ENCODE measurements at regions not wholly inside any gene's neighbourhood (a gene's known extent, or its start where the extent isn't known, plus 50 kb on each side); places are given as distances from the start of the nearest gene placed in this dataset.
"Not testable (repeated sequence)": the region's sequence is repeated elsewhere in the genome, so short reads cannot be mapped to it uniquely, and the experiment has no call there.

DNA sequence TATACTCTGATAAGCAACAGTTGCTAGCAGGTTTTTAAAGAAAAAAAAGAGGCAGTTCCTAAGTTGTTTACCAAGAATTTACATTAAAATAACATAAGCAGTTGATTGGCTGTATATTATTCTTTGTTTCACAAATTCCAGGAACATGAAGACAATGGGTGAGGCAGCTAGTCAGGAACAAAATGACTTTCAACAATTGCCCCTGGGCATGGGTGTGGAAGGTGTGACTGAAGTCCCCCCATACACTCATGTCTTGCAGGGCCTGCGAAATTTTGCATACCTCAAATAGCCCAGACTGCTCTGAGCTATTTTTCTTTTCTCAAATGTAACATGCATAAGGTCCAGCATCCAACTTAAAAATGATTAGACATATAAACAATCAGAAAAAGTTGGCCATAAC, 267.2 kb upstream of the DIO3 start:
- peaks cover 24% of the 10 kb centered on the region; the same call in 1 of the 2 replicates for H3K9me3 ChIP-seq (ENCODE audit: low read length)
- no peaks in the 10 kb centered on the region for H3K79me2 ChIP-seq (ENCODE audit: insufficient read depth, low read depth, low read length)
- no peaks in the 10 kb centered on the region for H3K36me3 ChIP-seq (ENCODE audit: insufficient read depth, low read length)
- no peak overlapping the region for H3K27ac ChIP-seq (ENCODE audit: low read depth, low read length, poor library complexity, severe bottlenecking)
- H3K4me2 ChIP-seq (ENCODE audit: low read length): no peak overlapping the region
- H3K4me1 ChIP-seq (ENCODE audit: insufficient read depth, low read length, poor library complexity, severe bottlenecking): no peaks in the 10 kb centered on the region
- no peaks in the 10 kb centered on the region for H3K9me2 ChIP-seq (ENCODE audit: insufficient read depth, low read length)
- no peak overlapping the region for H2AFZ ChIP-seq (ENCODE audit: low read length)
- BruUV-seq (replicated peaks): no TSS peak
- TF ChIP-seq, protein P1, sequence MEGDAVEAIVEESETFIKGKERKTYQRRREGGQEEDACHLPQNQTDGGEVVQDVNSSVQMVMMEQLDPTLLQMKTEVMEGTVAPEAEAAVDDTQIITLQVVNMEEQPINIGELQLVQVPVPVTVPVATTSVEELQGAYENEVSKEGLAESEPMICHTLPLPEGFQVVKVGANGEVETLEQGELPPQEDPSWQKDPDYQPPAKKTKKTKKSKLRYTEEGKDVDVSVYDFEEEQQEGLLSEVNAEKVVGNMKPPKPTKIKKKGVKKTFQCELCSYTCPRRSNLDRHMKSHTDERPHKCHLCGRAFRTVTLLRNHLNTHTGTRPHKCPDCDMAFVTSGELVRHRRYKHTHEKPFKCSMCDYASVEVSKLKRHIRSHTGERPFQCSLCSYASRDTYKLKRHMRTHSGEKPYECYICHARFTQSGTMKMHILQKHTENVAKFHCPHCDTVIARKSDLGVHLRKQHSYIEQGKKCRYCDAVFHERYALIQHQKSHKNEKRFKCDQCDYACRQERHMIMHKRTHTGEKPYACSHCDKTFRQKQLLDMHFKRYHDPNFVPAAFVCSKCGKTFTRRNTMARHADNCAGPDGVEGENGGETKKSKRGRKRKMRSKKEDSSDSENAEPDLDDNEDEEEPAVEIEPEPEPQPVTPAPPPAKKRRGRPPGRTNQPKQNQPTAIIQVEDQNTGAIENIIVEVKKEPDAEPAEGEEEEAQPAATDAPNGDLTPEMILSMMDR (conservative IDR thresholded peaks at IDR 0.05; ENCODE audit: low read length): no peak
- no peak for TF ChIP-seq EZH2phosphoT487 (IDR thresholded peaks at IDR 0.05; ENCODE audit: borderline replicate concordance, low read depth, low read length)
- ChIA-PET CTCF (ENCODE audit: unreplicated experiment) (no interaction called here), POLR2A (interaction anchor here (0.8 kb wide), 2 partner anchors 22 to 41 kb away, joined by 3 read pairs; no protein-coding TSS in a partner anchor)
- intact Hi-C loops (cut with micrococcal nuclease; ENCODE audit: unreplicated experiment): no loop called here
- no peak for DNase-seq (ENCODE audit: low spot score)
- H4K20me1 ChIP-seq (ENCODE audit: insufficient read depth, low read length): no peaks in the 10 kb centered on the region
- H3K4me3 ChIP-seq (ENCODE audit: low read depth, low read length, poor library complexity, severe bottlenecking): no peak overlapping the region

DNA sequence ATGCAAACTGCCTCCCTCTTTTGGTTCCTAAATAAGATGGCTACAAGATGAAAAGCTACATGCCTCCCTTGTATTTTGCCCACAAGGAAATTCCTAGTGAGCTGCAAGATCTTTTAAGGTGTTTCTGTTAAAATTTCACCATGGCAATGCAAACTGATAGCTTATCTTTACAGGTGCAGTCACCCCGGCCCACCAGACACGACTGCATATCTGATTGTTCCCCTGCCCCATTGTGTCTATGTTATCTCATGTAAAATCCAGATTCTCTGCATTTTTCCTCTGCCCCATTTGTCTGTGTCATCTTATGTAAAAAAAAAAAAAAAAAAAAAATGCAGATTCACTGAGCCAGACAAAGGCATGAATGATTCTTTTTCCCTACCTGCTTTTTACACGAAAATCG, 261.5 kb upstream of the DIO3 start:
- intact Hi-C loops (cut with micrococcal nuclease; ENCODE audit: unreplicated experiment); H3K4me3 ChIP-seq (ENCODE audit: low read depth, low read length, poor library complexity, severe bottlenecking); H2AFZ ChIP-seq (ENCODE audit: low read length); H3K79me2 ChIP-seq (ENCODE audit: insufficient read depth, low read depth, low read length); H3K4me2 ChIP-seq (ENCODE audit: low read length); H3K36me3 ChIP-seq (ENCODE audit: insufficient read depth, low read length); H4K20me1 ChIP-seq (ENCODE audit: insufficient read depth, low read length); CTCF ChIA-PET (ENCODE audit: unreplicated experiment); H3K4me1 ChIP-seq (ENCODE audit: insufficient read depth, low read length, poor library complexity, severe bottlenecking); H3K9me2 ChIP-seq (ENCODE audit: insufficient read depth, low read length); H3K27ac ChIP-seq (ENCODE audit: low read depth, low read length, poor library complexity, severe bottlenecking); BruUV-seq (replicated peaks); DNase-seq (ENCODE audit: low spot score): not testable (repeated sequence)
- POLR2A ChIA-PET: interaction anchor here (0.6 to 1.2 kb wide), 2 partner anchors 102 to 137 kb away, joined by 3 to 6 read pairs; no protein-coding TSS in a partner anchor
- peaks cover 24% of the 10 kb centered on the region; the same call in 1 of the 2 replicates for H3K9me3 ChIP-seq (ENCODE audit: low read length)

DNA sequence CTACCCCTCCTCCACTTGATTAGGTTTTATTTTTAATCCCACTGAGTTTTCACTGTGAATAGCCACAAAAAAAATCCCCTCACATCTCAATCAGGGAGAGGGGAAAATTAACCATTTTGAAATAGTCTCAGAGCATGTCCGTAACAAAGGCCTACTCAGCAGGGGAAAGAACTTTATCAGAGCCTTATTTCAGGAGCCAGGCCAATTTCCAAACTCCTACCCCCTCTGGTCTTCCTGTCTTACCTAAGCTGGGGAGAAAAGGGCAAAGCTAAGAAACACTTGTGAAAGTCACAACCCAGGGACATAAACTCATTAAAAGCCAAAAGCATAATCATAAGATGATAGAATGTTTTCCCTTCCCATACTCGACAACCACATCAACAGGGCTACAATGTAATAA, 260.3 kb upstream of the DIO3 start:
- BruUV-seq (replicated peaks): no TSS peak
- H3K79me2 ChIP-seq (ENCODE audit: insufficient read depth, low read depth, low read length): no peaks in the 10 kb centered on the region
- POLR2A ChIA-PET: interaction anchor here (1.2 kb wide), 1 partner anchor 136 kb away, joined by 6 read pairs; no protein-coding TSS in a partner anchor
- no peaks in the 10 kb centered on the region for H3K36me3 ChIP-seq (ENCODE audit: insufficient read depth, low read length)
- no peak overlapping the region for H3K4me2 ChIP-seq (ENCODE audit: low read length)
- CTCF ChIA-PET (ENCODE audit: unreplicated experiment): no interaction called here
- H3K27ac ChIP-seq (ENCODE audit: low read depth, low read length, poor library complexity, severe bottlenecking): no peak overlapping the region
- intact Hi-C loops (cut with micrococcal nuclease; ENCODE audit: unreplicated experiment): no loop called here
- no peaks in the 10 kb centered on the region for H3K9me2 ChIP-seq (ENCODE audit: insufficient read depth, low read length)
- no peak for DNase-seq (ENCODE audit: low spot score)
- H3K9me3 ChIP-seq (ENCODE audit: low read length): peaks cover 19% of the 10 kb centered on the region; the same call in 1 of the 2 replicates
- H3K4me1 ChIP-seq (ENCODE audit: insufficient read depth, low read length, poor library complexity, severe bottlenecking): no peaks in the 10 kb centered on the region
- no peaks in the 10 kb centered on the region for H4K20me1 ChIP-seq (ENCODE audit: insufficient read depth, low read length)
- H3K4me3 ChIP-seq (ENCODE audit: low read depth, low read length, poor library complexity, severe bottlenecking): no peak overlapping the region
- TF ChIP-seq, protein P1 (conservative IDR thresholded peaks at IDR 0.05; ENCODE audit: low read length): no peak
- TF ChIP-seq EZH2phosphoT487 (IDR thresholded peaks at IDR 0.05; ENCODE audit: borderline replicate concordance, low read depth, low read length): no peak
- H2AFZ ChIP-seq (ENCODE audit: low read length): no peak overlapping the region

DNA sequence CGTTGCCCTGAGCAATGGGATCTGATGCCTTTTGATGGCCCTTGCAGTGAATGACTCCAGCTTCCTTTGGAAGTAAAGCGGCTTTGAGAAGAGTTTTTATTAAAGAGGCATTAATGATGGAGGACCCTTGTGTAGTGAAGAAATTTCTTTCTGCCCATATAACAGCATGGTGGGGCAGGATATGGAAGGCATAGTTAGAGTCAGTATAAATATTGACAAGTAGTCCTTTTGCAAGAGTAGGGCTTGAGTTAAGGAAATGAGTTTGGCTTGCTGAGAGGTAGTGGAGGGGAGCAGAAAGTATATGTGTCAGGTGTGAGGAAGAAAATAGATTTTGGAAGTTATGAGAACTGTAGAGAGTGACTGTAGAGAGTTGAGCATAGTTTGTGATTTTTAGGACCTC, 254.1 kb upstream of the DIO3 start:
- H4K20me1 ChIP-seq (ENCODE audit: insufficient read depth, low read length); H3K9me3 ChIP-seq (ENCODE audit: low read length); H2AFZ ChIP-seq (ENCODE audit: low read length); H3K4me2 ChIP-seq (ENCODE audit: low read length); H3K4me1 ChIP-seq (ENCODE audit: insufficient read depth, low read length, poor library complexity, severe bottlenecking); H3K36me3 ChIP-seq (ENCODE audit: insufficient read depth, low read length); H3K27ac ChIP-seq (ENCODE audit: low read depth, low read length, poor library complexity, severe bottlenecking); H3K79me2 ChIP-seq (ENCODE audit: insufficient read depth, low read depth, low read length); POLR2A ChIA-PET; H3K4me3 ChIP-seq (ENCODE audit: low read depth, low read length, poor library complexity, severe bottlenecking); DNase-seq (ENCODE audit: low spot score); BruUV-seq (replicated peaks); intact Hi-C loops (cut with micrococcal nuclease; ENCODE audit: unreplicated experiment); CTCF ChIA-PET (ENCODE audit: unreplicated experiment); H3K9me2 ChIP-seq (ENCODE audit: insufficient read depth, low read length): not testable (repeated sequence)

DNA sequence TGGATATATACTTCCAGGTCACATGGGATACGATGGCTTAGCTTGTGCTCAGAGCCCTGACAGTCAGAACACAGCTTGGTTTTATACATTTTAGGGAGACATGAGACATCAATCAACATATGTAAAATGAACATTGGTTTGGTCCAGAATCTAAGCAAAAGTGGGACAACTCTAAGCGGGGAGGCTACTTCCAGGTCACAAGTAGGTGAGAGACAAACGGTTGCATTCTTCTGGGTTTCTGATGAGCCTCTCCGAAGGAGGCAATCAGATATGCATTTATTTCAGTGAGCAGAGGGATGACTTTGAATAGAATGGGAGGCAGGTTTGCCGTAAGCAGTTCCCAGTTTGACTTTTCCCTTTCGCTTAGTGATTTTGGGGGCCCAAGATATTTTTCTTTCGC, 250.1 kb upstream of the DIO3 start:
- H3K4me2 ChIP-seq (ENCODE audit: low read length); H2AFZ ChIP-seq (ENCODE audit: low read length); H3K4me1 ChIP-seq (ENCODE audit: insufficient read depth, low read length, poor library complexity, severe bottlenecking); H3K79me2 ChIP-seq (ENCODE audit: insufficient read depth, low read depth, low read length); intact Hi-C loops (cut with micrococcal nuclease; ENCODE audit: unreplicated experiment); H3K36me3 ChIP-seq (ENCODE audit: insufficient read depth, low read length); DNase-seq (ENCODE audit: low spot score); H3K27ac ChIP-seq (ENCODE audit: low read depth, low read length, poor library complexity, severe bottlenecking); H3K4me3 ChIP-seq (ENCODE audit: low read depth, low read length, poor library complexity, severe bottlenecking); H3K9me2 ChIP-seq (ENCODE audit: insufficient read depth, low read length); CTCF ChIA-PET (ENCODE audit: unreplicated experiment); H4K20me1 ChIP-seq (ENCODE audit: insufficient read depth, low read length); BruUV-seq (replicated peaks); POLR2A ChIA-PET: not testable (repeated sequence)
- H3K9me3 ChIP-seq (ENCODE audit: low read length): peaks cover 12% of the 10 kb centered on the region

Measured in OCI-LY7 (cell line).